ENCODE measurements at regions not wholly inside any gene's neighbourhood (a gene's known extent, or its start where the extent isn't known, plus 50 kb on each side); places are given as distances from the start of the nearest gene placed in this dataset.

DNA sequence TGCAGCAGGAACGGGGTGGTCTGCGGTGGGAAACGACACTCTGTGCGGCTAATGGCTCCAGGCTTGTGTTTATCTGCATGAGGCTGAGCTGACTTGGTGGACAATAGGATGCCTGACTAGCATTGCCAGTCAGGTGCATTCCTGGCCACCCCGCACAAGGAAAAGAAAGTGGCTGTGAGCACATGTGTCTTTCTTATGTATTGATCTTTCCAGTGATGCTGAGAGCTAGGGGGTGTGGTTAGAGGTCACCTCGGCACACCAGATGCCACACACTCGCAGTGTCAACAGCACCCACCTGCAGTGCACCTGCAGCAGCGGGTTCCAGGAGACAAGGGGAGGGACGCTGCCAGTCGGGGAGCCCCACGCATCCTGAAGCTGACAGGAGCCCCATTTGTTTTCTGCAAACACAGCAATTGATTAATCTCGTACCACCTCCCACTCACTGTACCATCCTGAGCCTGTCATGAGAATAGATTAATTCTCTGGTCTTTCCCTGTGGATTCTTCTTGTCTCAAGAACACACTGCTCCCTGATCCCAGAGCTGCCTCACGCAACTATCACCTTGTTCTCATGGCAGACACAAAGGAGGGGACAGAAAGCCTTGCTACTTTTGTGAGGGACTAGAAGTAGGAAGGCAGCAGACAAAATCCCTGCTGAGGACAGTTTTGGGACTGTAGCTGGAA, 251.7 kb upstream of the WWC1 start:
- TF ChIP-seq POLR2A (IDR thresholded peaks at IDR 0.05; ENCODE audit: low read length) = no peak
- no peak for TF ChIP-seq GATA1 (IDR thresholded peaks at IDR 0.05; ENCODE audit: low read depth, low read length)
